ENCODE measurements at regions not wholly inside any gene's neighbourhood (a gene's known extent, or its start where the extent isn't known, plus 50 kb on each side); places are given as distances from the start of the nearest gene placed in this dataset.

- Mint-ChIP-seq H3K4me1 (ENCODE audit: low read depth, unreplicated experiment) (peaks cover 24% of the 10 kb centered on the region), H3K27me3 (ENCODE audit: unreplicated experiment) (no peaks in the 10 kb centered on the region), H3K27ac (ENCODE audit: unreplicated experiment) (peak overlapping the region; percentile 71), H3K9me3 (ENCODE audit: low read depth, unreplicated experiment) (no peaks in the 10 kb centered on the region), H3K4me3 (ENCODE audit: low read depth, unreplicated experiment) (no peak overlapping the region), H3K36me3 (ENCODE audit: insufficient read depth, unreplicated experiment) (peaks cover 10% of the 10 kb centered on the region)
- no peak for TF ChIP-seq CTCF (IDR thresholded peaks at IDR 0.05; ENCODE audit: unreplicated experiment)
- CTCF ChIA-PET, result no interaction called here
- DNase-seq, result no peak
- intact Hi-C loops (cut with micrococcal nuclease; ENCODE audit: unreplicated experiment), result no loop called here
- no TSS peak for BruUV-seq (replicated peaks)
Measured at GRCh38 chr9:105054491-105054890, 126.5 kb upstream of the ABCA1 start.

GRCh38 chr9:105055917-105056316 is 128.0 kb upstream of the ABCA1 start:
- Mint-ChIP-seq H3K4me3 (ENCODE audit: low read depth, unreplicated experiment) (no peak overlapping the region), H3K27me3 (ENCODE audit: unreplicated experiment) (no peaks in the 10 kb centered on the region), H3K36me3 (ENCODE audit: insufficient read depth, unreplicated experiment) (peaks cover 10% of the 10 kb centered on the region), H3K27ac (ENCODE audit: unreplicated experiment) (no peak overlapping the region), H3K4me1 (ENCODE audit: low read depth, unreplicated experiment) (peaks cover 24% of the 10 kb centered on the region), H3K9me3 (ENCODE audit: low read depth, unreplicated experiment) (no peaks in the 10 kb centered on the region)
- no TSS peak for BruUV-seq (replicated peaks)
- no peak for DNase-seq
- no peak for TF ChIP-seq CTCF (IDR thresholded peaks at IDR 0.05; ENCODE audit: unreplicated experiment)
- CTCF ChIA-PET, result no interaction called here
- intact Hi-C loops (cut with micrococcal nuclease; ENCODE audit: unreplicated experiment), result no loop called here

GRCh38 chr9:105057551-105057950 is 129.6 kb upstream of the ABCA1 start:
- no peak for DNase-seq
- no peak overlapping the region for H3K4me3 Mint-ChIP-seq (ENCODE audit: low read depth, unreplicated experiment)
- intact Hi-C loops (cut with micrococcal nuclease; ENCODE audit: unreplicated experiment), result no loop called here
- CTCF ChIA-PET, result no interaction called here
- no peaks in the 10 kb centered on the region for H3K9me3 Mint-ChIP-seq (ENCODE audit: low read depth, unreplicated experiment)
- no peak for TF ChIP-seq CTCF (IDR thresholded peaks at IDR 0.05; ENCODE audit: unreplicated experiment)
- BruUV-seq (replicated peaks), result no TSS peak
- no peak overlapping the region for H3K27ac Mint-ChIP-seq (ENCODE audit: unreplicated experiment)
- H3K4me1 Mint-ChIP-seq (ENCODE audit: low read depth, unreplicated experiment), result peaks cover 24% of the 10 kb centered on the region
- H3K36me3 Mint-ChIP-seq (ENCODE audit: insufficient read depth, unreplicated experiment), result peaks cover 10% of the 10 kb centered on the region
- H3K27me3 Mint-ChIP-seq (ENCODE audit: unreplicated experiment), result no peaks in the 10 kb centered on the region

GRCh38 chr9:105059252-105059651 is 131.3 kb upstream of the ABCA1 start:
- no peak for DNase-seq
- CTCF ChIA-PET, result interaction anchor here (0.6 kb wide), 1 partner anchor 166 kb away, joined by 3 read pairs; no protein-coding TSS in a partner anchor

More at GRCh38 chr9:105059252-105059651, 131.3 kb upstream of the ABCA1 start:
- Mint-ChIP-seq H3K4me3 (ENCODE audit: low read depth, unreplicated experiment) (no peak overlapping the region), H3K9me3 (ENCODE audit: low read depth, unreplicated experiment) (no peaks in the 10 kb centered on the region), H3K36me3 (ENCODE audit: insufficient read depth, unreplicated experiment) (peaks cover 4% of the 10 kb centered on the region), H3K27ac (ENCODE audit: unreplicated experiment) (no peak overlapping the region), H3K4me1 (ENCODE audit: low read depth, unreplicated experiment) (peaks cover 19% of the 10 kb centered on the region), H3K27me3 (ENCODE audit: unreplicated experiment) (no peaks in the 10 kb centered on the region)
- BruUV-seq (replicated peaks), result no TSS peak
- no peak for TF ChIP-seq CTCF (IDR thresholded peaks at IDR 0.05; ENCODE audit: unreplicated experiment)
- intact Hi-C loops (cut with micrococcal nuclease; ENCODE audit: unreplicated experiment), result no loop called here
